GM19023 (cell line): ENCODE measurements at regions not wholly inside any gene's neighbourhood (a gene's known extent, or its start where the extent isn't known, plus 50 kb on each side); places are given as distances from the start of the nearest gene placed in this dataset.
"Not testable (repeated sequence)": the region's sequence is repeated elsewhere in the genome, so short reads cannot be mapped to it uniquely, and the experiment has no call there.

Experiments used
- ATAC-seq: cut with Tn5 transposase; IDR thresholded peaks from one replicate; pipeline ENCODE4 v1.9.1; 2021; ENCODE audit warnings: mild to moderate bottlenecking, moderate library complexity; ENCODE audit not compliant: unreplicated experiment

DNA sequence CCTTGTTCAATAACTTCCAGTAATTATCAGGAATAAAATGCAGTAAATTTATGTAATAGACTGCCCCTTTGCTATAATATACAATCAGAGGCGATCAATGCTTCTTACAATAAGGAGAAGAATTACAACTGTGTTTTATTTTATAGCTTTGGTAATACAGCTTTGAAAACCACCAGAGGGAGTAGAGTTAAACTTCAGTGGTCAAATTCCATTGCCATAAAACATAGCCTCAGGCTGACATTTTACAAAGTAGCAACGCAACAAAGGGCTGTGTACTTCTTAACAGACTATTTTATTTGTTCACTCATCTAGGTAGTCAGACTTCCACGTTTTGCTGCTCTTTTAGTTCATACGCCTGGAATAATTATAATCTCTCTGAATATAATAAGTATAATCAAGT, 58.5 kb downstream of the TEX13C start:
- ATAC-seq, result no peak

DNA sequence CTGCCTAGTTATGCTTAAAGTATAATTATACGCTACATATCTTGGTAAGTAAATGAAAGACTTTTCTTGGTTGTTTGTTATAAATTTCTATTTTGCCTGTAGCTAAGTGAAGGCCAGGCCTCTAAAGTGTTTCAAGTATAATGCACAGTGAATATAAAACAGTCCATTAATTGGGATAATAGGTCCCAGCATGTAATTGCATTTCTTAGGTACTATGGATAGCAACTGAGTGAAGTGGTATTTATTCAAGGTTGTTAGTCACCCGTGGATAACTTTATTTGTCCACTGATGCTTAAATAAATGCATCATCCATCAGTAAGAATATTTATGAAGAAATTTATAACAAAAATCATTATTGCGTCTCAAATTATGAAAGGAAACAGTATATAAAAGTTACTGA, 59.1 kb downstream of the TEX13C start:
- no peak for ATAC-seq

DNA sequence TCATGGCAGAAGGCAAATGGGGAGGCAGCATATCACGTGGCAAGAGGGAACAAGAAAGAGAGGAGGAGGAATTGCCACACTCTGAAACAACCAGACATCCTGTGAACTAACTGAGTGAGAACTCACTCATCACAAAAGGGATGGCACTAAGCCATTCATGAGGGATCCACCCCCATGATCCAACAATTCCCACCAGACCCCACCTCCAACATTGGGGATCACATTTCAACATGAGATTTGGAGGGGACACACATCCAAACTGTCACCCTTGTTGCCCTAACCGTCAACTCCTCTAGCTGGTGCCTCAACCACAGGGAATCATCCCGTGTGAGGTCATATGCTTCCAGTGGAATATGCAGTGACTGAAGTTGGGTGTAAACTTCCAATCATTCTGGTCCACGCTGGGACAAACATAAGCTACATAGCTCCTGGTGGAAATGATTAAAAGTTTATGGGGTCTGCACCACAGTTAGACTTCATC, 62.5 kb downstream of the TEX13C start:
- no peak for ATAC-seq

DNA sequence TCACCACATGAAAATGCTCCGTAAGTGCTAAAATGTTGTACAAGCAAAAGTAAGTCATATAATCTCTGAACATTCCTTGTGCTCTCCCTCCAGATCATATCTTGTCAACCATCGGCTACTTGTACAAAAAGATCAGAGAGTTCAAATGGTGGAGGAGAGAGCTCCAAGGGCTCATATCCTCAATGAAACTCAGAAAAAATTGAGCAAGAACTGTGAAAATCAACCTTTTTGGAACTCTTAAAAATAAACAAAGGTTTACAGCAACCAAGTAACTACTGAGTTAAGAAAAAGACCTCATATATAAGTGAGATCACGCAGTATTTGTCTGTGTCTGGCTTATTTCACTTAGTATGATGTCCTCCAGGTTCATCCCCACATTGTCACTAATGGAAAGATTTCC, 63.2 kb downstream of the TEX13C start:
- no peak for ATAC-seq

DNA sequence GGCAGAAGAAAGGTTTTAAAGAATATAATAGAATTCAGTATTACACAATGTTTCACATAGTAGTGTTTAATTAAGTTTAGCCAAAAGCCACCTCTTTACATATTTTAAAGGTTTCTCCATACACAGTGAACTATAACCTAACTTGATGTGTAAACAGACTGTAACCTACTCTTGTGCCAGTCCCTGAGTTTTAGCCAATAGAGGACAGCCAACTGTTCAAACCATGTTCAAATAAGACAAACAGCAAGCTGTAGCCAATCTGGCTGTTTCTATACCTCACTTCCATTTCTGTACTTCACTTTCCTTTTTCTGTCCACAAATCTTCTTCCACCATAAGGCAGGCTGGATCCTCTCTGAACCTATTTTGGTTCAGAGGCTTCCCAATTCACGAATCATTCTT, 65.2 kb downstream of the TEX13C start:
- no peak for ATAC-seq

DNA sequence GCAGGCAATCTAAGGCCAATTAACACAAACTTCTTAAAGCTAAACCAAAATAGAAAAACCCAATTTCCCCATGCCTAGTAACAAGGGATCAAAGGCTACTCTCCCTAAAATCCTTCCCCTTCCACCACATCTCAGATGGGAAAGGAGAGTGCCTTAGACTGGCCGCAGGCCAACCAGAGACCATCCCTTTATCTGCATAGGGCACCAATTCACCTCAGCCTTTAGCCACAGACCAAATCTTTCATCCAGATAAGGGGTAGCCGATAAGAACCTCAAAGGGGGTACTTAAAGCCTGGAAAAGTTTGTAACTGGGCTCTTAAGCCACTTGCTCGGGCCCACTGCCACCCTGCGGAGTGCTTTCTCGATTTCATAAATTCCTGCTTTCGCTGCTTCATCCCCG, 68.3 kb downstream of the TEX13C start:
- ATAC-seq, result no peak

DNA sequence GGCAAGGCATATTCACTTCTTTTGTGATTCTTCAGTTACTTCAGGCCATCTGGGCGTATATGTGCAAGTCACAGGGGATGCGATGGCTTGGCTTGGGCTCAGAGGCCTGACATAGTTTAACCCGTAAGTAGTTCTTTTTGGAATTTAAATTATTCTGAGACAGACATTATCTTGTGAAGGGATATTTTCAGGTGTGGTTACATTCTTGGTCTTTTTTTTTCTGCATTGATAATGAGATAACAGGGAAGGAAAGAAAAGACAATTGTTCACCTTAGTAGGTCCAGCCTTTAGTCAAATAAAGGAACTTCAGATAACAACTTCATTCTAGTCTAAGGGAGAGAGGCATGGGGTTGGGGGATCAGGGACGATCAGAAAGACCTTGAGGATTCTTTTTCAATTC, 74.8 kb downstream of the TEX13C start:
- ATAC-seq, result no peak

DNA sequence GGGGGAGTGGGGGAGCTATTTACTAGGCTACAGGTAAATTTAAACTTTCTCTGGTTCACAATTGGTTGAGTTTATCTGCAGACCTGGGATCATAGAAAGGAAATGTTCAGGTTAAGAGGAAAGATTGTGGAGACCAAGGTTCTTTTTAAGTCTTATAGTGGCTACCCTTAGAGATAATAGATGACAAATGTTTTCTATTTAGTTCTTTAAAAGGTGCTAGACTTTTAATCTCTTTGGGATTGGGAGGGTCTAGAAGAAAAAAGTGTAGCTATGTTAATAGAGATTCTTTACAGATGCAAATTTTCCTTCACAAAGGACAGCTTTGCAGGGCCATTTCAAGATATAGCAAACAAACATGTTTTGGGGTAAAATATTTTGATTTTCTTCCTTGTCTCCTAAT, 76.0 kb downstream of the TEX13C start:
- ATAC-seq, result no peak

DNA sequence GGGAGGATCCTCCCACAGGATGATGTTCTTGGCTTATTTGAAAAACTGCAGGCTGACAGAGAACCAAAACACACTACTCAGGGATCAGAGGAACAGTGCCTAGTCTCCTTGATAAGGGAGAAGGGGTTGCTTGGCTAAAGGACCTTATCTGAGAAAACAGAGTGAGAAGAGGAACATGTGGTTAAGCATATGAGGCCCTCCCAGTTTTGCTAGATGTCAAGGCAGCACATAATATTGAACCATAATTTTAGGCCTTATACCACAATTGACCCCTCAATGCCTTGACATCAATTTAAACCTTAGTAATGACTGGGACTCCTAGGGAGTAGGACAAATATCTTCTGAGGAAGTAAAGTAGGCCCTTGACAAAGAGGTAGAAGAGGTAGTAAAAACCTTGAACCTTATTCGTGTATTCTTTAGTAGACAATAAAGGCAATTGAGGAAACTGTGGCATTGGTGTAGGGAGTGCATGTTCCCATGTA, 79.3 kb downstream of the TEX13C start:
- no peak for ATAC-seq

DNA sequence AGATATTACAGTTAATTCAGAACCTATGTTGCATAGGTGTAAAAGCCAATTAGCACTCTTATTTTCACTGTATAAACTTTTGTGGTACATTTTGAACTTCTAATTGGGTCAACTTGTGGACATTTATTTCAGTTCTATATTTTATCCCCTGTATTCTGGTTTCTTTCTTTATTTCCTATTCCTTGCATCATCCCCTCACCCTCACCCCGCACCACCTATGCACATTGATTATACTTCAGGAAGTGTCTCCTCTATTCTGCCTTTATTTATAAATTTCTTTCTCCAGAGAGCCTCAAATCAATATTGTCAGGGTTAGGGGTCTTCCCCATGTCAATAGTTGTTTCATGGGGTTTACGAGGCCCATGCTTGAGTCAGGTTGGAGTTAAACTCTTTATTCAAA, 83.1 kb downstream of the TEX13C start:
- ATAC-seq, result no peak

DNA sequence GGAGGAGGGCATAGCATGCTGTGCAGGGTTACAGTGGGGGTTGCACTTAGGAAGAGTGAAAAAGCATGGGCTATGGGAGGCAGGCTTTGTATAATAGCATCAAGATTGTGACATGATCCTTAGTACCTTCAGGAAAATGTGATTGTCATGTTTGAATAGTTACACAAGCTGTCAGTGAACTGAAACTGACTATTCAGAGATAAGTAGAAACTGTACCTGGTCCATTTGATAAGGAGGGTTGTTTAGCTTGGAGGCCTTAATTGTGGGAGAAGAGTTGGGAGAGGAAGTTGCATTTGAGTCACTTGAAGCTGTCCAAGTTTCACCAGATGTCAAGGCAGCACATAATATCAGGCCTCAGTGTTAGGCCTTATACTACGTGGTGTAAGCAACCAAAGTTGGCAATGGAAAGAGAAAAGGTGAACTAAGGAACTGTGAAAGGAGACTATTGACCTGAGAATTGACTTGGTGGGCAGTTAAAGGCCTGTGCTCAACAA, 85.0 kb downstream of the TEX13C start:
- no peak for ATAC-seq

DNA sequence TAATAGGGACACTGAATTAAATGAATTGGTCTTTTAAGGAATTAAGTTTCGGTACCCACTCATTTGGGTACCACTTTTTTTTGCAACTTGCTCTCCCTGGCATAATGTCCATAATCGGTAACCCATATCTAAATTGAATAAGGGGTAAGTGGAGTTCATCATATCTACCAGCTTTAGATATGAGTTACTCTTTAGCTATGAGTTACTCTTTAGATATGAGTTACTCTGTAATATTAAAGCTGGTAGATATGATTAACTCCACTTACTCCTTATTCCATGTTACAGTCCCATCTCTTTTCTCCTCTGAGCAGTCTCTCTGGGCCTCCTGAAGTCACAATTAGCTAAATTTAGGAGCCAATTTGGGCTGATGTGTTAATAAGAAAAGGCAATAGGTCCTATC, 85.7 kb downstream of the TEX13C start:
- no peak for ATAC-seq

DNA sequence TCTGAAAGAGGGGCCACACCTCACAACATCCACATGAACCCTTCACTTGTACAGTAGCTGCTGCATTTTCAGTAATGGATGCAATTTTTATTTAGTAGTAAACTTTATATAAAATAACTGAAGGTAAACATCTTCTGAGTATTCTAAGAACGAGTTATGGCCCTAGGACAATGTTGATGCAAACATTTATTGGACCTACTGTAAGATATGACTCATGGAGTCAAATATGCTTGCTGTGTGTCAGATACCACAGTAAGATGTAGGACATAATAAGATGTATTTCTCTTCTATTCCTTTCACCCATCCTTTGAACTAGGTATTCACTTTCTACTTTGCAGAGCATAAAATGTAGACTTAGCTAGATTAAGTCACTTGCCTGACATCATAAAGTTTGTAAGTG, 87.6 kb downstream of the TEX13C start:
- ATAC-seq, result no peak

DNA sequence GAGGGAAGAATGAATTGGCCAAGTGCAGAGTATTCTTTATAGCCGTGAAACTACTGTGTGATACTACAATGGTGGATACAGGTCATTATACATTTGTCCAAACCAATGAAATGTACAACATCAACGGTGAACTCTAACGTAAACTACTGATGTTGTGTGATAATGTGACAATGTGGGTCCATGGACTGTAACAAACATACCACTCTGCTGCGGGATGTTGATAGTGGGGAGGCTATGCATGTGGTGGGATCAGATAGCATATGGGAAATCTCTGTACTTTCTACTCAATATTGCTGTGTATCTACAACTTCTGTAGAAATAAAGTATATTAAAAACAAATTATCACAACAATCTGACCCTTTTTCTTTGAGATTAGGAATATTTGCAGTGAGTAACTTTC, 101.1 kb downstream of the TEX13C start:
- ATAC-seq, result no peak

DNA sequence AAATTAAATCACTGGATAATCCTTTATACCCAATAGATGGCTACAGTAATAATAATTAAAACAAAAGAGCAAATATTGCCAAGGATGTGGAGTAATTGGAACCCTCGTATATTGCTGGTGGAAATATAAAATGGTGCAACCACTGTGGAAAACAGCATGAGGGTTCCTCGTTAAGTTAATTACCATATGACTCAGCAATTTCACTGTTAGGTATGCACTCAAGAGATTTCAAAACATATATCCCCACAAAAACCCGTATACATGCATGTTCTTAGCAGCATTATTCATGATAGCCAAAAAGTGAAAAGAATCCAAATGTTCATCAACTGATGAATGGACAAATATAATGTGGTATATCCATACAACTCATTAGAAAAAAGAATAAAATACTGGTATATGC, 103.3 kb downstream of the TEX13C start:
- no peak for ATAC-seq

DNA sequence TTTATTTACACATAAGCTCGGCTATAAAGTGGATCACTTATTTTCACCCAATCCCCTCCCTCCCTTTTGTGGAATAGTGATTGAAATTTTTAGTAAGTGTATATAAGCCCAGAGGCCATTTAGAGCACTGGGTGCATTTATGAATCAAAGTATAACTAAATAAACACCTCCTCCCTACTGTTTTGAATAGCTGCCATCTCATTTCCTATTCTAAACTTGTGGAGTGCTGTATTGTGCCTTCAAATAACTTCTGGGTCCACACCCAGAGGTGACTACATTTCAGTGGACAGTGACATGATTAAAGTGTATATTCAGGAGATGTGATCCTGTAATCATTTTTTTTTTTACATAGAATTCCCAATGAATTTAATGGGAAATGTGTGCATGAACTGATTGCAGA, 104.9 kb downstream of the TEX13C start:
- ATAC-seq, result no peak

DNA sequence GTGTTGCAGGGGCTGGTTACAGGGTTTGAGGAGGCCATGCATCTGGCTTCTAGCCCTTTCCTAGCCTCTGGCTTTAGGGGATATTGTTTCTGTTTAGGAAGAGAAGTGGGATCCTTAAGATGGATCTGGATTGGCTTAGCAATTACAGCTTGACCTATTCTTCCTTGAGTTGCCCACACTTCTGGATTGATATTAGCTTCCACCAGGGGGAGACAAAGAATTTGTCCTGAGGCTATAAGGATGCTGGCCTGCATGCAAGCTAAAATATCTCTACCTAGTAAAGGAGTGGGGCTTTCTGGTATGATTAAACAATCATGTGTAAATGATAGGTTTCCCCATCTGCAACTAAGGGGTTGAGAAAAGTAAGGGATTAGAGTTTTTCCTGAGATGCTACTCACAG, 117.2 kb downstream of the TEX13C start:
- ATAC-seq, result no peak

DNA sequence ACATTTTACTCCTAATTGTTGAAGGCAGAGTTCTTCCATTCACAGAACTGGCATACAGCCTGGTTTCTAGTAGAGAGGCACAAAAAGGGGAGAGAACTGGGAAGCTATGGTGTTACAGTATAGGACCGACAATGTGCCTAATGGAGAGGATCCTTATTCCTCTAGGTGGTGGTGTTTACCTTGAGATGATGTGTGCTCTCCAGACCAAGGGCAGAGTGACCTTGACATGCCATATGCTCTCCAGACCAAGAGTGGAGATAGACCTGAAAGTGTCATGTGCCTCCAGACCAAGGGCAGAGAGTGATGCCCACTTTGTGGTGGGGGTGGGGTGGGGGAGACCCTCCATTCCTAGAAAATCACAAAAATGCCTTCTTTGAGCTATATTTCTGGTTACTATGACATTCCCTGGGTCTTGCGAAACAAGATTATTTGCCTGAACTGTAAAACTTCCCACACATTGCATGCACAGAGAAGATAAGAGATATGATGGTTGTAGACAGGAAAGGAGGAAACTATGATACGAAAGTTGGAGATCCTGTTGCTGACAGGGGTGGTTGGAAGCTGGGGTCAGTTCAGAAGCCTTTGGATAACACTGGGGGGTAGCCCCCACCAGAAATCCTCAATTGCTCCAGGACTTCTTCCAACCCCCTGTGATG, 119.7 kb downstream of the TEX13C start:
- no peak for ATAC-seq

DNA sequence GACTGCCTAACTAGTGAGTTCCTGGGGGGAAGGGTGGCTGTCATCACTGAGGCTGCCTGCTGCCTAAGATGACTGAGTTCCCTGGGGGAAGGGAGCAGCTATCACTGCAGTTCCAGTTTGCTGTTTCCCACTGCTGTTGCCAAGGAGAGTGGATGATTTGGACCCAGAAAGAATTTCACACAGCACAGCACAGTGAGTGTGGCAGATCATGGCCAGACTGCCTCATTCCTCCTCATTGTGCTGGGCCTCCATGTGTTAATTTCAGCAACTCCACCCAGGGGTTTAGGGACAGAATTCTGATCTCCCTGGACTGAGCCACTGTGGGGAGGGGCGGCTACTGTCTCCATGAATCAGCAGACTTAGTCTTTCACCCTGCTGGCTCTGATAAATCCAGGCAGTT, 125.0 kb downstream of the TEX13C start:
- ATAC-seq, result no peak

DNA sequence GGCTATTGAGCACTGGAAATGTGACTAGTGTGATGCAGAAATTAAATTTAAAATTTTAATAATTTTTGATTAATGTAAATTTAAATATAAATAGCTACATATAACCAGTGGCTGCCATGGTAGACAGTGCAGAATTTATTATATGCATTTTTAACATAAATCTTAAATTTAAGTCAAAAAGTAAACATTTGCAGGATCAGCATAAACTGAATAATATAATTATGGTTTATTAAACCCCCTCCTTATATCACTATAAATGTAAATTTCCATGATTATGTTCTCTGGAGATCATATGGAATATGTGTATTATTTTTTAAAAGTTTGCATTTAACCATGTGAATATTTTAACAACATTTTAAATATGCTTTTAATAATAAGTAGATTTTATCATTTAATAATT, 155.8 kb downstream of the TEX13C start:
- ATAC-seq, result no peak

DNA sequence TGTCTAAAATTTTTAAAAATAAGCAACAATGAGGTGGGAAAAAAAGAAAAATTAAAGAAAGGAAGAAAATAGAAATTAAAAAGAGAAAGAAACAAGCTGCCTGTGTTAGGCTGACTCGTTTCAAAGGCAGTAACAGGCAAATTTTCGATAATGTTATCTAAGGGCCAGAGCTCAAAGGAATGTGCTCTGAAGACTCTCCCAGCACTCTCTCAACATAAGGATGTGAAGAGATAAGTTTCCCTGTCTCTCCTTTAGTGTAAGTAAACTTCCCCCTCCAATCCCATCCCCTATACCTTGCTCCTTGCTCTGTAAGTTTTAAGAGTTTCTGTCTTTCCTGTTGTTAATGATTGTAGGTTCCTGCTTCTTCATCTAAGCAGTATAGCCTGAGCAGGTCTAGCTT, 172.8 kb downstream of the TEX13C start:
- no peak for ATAC-seq

DNA sequence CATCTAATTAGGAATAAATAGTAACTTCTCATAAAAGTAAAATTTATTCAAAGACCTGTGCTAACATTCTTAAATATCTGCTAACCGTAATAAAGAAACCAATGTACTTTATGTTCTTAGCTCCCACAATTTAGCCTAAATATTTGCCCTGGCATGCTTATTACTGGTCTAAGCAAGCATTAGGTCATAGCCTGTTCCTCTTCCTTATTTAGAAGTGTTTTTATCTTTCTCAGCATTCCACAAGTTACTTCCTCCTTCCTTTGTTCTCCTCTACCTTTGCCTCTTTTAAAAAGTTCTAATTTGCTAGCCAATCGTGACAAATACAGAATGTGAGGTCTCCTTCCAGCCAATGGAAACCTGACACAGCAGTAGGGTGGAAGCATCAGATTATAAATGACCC, 173.3 kb downstream of the TEX13C start:
- ATAC-seq, result not testable (repeated sequence)

DNA sequence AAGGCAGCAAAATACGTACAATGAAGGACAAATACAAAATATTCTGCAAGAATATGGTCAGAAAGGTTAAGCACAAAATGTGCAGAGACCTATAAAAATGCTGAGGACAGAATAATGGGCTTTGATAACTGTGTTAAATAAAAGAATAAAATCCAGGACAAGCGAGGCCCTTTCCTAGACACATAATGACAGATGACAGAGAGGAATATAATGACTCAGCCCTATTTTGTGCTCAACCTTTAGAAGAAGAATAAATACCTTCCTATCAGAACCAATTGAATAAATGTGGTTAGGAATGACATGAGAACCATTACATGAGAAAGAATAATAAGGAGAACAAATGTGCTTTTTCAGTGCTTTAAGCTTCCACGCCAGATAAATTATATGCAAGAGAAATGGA, 178.0 kb downstream of the TEX13C start:
- no peak for ATAC-seq
